ENCODE measurements at regions not wholly inside any gene's neighbourhood (a gene's known extent, or its start where the extent isn't known, plus 50 kb on each side); places are given as distances from the start of the nearest gene placed in this dataset.

DNA sequence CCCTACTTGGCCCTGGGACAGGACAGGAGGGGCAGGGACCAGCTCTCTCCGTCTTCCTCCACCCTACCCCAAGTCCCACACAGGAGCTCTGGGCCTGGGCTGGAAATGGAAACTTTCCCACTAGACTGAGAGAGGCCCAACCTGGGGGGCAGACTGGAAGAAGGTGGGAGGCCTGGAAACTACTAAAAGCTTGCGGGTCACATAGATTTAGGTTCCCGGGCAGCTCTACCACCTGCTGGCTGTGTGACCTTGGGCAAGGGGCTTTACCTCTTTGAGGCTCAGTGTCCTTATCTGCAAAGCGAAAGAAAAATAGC lies 49.9 kb upstream of the CCDC174 start:
- TF ChIP-seq, protein P1, sequence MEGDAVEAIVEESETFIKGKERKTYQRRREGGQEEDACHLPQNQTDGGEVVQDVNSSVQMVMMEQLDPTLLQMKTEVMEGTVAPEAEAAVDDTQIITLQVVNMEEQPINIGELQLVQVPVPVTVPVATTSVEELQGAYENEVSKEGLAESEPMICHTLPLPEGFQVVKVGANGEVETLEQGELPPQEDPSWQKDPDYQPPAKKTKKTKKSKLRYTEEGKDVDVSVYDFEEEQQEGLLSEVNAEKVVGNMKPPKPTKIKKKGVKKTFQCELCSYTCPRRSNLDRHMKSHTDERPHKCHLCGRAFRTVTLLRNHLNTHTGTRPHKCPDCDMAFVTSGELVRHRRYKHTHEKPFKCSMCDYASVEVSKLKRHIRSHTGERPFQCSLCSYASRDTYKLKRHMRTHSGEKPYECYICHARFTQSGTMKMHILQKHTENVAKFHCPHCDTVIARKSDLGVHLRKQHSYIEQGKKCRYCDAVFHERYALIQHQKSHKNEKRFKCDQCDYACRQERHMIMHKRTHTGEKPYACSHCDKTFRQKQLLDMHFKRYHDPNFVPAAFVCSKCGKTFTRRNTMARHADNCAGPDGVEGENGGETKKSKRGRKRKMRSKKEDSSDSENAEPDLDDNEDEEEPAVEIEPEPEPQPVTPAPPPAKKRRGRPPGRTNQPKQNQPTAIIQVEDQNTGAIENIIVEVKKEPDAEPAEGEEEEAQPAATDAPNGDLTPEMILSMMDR (IDR thresholded peaks at IDR 0.05) = no peak
- TF ChIP-seq POLR2A (IDR thresholded peaks at IDR 0.05) = no peak
